ENCODE measurements at regions not wholly inside any gene's neighbourhood (a gene's known extent, or its start where the extent isn't known, plus 50 kb on each side); places are given as distances from the start of the nearest gene placed in this dataset.

DNA sequence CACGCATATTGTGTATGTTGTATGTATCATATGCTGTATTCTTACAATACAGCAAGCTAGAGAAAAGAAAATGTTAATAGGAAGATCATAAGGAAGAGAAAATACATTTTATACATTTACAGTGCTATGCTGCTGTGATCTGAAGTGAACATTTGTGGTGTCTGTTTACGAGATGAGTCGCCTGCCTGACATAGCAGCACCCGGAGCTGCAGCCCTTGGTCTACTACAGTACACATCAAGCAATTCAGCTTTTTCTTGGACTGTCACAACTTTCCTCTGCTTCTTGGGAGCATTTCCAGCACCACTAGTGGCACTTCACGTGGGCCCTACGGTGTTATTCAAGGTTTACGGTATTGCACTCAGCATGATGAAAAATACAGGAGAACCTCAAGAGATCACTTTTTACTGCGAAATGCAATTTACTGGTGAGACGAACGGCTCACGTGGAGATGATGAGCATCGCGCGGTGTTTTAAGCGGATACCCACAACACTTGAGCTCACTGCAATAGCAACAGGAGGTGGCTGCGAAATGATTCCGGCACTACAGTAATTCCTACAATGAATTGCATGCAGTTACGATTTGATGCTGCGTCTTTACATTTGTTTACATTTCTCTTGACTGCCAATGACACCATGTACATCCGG, 308.4 kb downstream of the FGF9 start:
- in situ Hi-C loops (cut with MboI; ENCODE audit: low sequenced_read_pairs in 4 of 4): no loop called here
- ATAC-seq (no peak), DNase-seq (no peak)

DNA sequence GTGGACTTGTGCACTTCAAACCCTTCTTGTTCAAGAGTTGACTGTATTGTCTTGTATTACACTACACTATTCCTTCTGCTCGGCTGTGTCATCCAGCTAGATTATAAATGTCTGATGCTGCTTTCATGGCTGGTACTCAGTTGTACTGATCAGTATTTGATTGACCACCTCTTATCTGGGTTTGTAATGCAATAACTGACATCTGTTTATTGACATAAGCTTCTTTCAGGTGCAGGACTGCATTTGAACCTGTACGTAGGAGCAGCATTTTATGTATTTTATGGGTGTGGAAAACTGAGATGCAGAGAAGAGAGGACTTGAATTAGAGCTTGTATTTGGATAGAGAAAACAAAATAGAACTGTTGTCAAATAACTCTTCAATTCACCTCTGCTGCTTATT, 309.2 kb downstream of the FGF9 start:
- Histone ChIP-seq H3K4me1 (no peaks in the 10 kb centered on the region), H3K27me3 (no peaks in the 10 kb centered on the region), H3K9me3 (no peaks in the 10 kb centered on the region), H3K36me3 (no peaks in the 10 kb centered on the region), H3K27ac (no peak overlapping the region), H3K4me3 (no peak overlapping the region)
- intact Hi-C loops (cut with DNase I; ENCODE audit: low total_unique reads): no loop called here
- TF ChIP-seq, protein P1, sequence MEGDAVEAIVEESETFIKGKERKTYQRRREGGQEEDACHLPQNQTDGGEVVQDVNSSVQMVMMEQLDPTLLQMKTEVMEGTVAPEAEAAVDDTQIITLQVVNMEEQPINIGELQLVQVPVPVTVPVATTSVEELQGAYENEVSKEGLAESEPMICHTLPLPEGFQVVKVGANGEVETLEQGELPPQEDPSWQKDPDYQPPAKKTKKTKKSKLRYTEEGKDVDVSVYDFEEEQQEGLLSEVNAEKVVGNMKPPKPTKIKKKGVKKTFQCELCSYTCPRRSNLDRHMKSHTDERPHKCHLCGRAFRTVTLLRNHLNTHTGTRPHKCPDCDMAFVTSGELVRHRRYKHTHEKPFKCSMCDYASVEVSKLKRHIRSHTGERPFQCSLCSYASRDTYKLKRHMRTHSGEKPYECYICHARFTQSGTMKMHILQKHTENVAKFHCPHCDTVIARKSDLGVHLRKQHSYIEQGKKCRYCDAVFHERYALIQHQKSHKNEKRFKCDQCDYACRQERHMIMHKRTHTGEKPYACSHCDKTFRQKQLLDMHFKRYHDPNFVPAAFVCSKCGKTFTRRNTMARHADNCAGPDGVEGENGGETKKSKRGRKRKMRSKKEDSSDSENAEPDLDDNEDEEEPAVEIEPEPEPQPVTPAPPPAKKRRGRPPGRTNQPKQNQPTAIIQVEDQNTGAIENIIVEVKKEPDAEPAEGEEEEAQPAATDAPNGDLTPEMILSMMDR (IDR thresholded peaks at IDR 0.05 in 4 of 5, conservative IDR thresholded peaks at IDR 0.05 in 1 of 5): no peak
- no peak for TF ChIP-seq POLR2A (IDR thresholded peaks at IDR 0.05)
- ATAC-seq: no peak
- in situ Hi-C loops (cut with MboI; ENCODE audit: low sequenced_read_pairs in 4 of 4): no loop called here
- DNase-seq: no peak

More for the DNA sequence above, 308.4 kb downstream of the FGF9 start:
- no peaks in the 10 kb centered on the region for H3K9me3 ChIP-seq
- no peak overlapping the region for H3K27ac ChIP-seq
- H3K4me3 ChIP-seq: no peak overlapping the region
- intact Hi-C loops (cut with DNase I; ENCODE audit: low total_unique reads): no loop called here
- no peaks in the 10 kb centered on the region for H3K36me3 ChIP-seq
- no peaks in the 10 kb centered on the region for H3K27me3 ChIP-seq
- no peak for TF ChIP-seq POLR2A (IDR thresholded peaks at IDR 0.05)
- no peaks in the 10 kb centered on the region for H3K4me1 ChIP-seq

DNA sequence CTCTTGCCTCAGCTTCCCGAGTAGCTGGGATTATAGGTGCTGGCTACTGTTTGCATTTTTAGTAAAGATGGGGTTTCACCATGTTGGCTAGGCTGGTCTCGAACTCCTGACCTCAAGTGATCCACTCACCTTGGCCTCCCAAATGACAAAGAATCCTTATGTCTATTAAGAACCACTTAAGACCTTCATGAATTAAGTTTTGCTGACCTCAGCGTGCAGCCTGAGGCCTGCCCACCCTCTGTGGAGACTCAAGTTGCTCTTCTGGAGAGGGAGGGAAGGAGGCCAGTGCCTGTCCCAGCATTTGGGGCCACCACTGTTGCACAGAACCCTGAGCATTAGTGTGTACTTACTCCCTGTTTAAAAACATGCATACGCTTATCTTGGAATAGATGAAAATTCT, 313.3 kb downstream of the FGF9 start:
- intact Hi-C loops (cut with DNase I; ENCODE audit: low total_unique reads) (no loop called here), in situ Hi-C loops (cut with MboI; ENCODE audit: low sequenced_read_pairs in 4 of 4) (no loop called here)
- no peaks in the 10 kb centered on the region for H3K9me3 ChIP-seq
- no peak overlapping the region for H3K4me3 ChIP-seq
- TF ChIP-seq, protein P1 (IDR thresholded peaks at IDR 0.05 in 4 of 5, conservative IDR thresholded peaks at IDR 0.05 in 1 of 5): no peak
- TF ChIP-seq POLR2A (IDR thresholded peaks at IDR 0.05): no peak
- H3K27ac ChIP-seq: no peak overlapping the region
- H3K27me3 ChIP-seq: no peaks in the 10 kb centered on the region
- DNase-seq (no peak), ATAC-seq (no peak)
- no peaks in the 10 kb centered on the region for H3K36me3 ChIP-seq
- H3K4me1 ChIP-seq: no peaks in the 10 kb centered on the region

DNA sequence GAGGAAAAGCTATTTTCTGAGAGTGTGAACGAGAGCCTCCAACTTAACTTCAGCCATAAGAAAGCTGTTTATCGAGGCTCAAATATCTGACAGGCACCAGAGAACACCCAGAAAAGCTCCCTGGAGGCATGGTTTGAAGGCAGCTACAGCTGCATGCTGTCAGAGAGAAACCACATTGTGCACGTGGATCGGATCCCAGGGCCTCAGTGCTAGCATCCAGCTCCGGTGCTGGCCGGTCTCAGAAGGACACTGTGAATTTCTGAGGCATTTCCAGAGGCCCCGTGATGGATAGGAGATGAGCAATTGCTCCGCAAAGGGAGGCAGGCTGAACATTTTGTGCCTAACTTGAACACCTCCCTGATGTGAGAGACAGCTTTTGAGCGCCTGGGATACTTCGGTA, 315.7 kb downstream of the FGF9 start:
- Histone ChIP-seq H3K4me1 (no peaks in the 10 kb centered on the region), H3K27ac (peak overlapping the region; percentile 18 to 44 (median 27)), H3K4me3 (no peak overlapping the region), H3K9me3 (no peaks in the 10 kb centered on the region), H3K36me3 (no peaks in the 10 kb centered on the region), H3K27me3 (no peaks in the 10 kb centered on the region)
- peak; percentile 59 to 62 for DNase-seq
- in situ Hi-C loops (cut with MboI; ENCODE audit: low sequenced_read_pairs in 4 of 4) (no loop called here), intact Hi-C loops (cut with DNase I; ENCODE audit: low total_unique reads) (no loop called here)
- no peak for TF ChIP-seq POLR2A (IDR thresholded peaks at IDR 0.05)
- TF ChIP-seq, protein P1 (IDR thresholded peaks at IDR 0.05 in 4 of 5, conservative IDR thresholded peaks at IDR 0.05 in 1 of 5): no peak
- ATAC-seq: peak; percentile 58 to 88

DNA sequence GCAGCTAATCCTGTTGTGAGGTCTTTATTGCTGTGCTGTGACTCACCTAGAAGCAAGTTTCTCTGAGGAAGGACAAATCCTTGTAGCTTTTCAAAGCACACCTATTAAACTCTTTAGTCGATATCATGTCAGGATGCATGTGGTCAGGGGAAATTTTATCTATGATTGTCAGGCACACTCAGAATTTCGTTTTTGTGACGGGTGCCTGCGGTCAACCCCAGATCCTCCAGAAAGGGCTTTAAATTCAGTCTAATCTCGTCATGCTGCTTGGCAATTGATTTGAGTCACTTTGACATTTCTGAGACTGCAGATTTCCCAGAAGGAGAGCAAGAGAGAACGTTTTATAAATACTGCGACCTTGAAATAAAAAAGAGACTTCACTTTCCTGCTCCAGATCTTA, 316.9 kb downstream of the FGF9 start:
- Histone ChIP-seq H3K27me3 (no peaks in the 10 kb centered on the region), H3K9me3 (no peaks in the 10 kb centered on the region), H3K4me3 (no peak overlapping the region), H3K27ac (no peak overlapping the region), H3K36me3 (no peaks in the 10 kb centered on the region), H3K4me1 (no peaks in the 10 kb centered on the region)
- in situ Hi-C loops (cut with MboI; ENCODE audit: low sequenced_read_pairs in 4 of 4) (no loop called here), intact Hi-C loops (cut with DNase I; ENCODE audit: low total_unique reads) (no loop called here)
- DNase-seq (no peak), ATAC-seq (no peak)
- TF ChIP-seq, protein P1 (IDR thresholded peaks at IDR 0.05 in 4 of 5, conservative IDR thresholded peaks at IDR 0.05 in 1 of 5): no peak
- no peak for TF ChIP-seq POLR2A (IDR thresholded peaks at IDR 0.05)

Measured in gastrocnemius medialis (tissue), 4 donors.